ENCODE measurements at regions not wholly inside any gene's neighbourhood (a gene's known extent, or its start where the extent isn't known, plus 50 kb on each side); places are given as distances from the start of the nearest gene placed in this dataset.
A peak's percentile ranks its signal among the peaks of the same experiment; 100 is the strongest.

GRCh38 chr1:63124666-63125191 lies 197.6 kb upstream of the FOXD3 start:
- TF ChIP-seq, protein P1, sequence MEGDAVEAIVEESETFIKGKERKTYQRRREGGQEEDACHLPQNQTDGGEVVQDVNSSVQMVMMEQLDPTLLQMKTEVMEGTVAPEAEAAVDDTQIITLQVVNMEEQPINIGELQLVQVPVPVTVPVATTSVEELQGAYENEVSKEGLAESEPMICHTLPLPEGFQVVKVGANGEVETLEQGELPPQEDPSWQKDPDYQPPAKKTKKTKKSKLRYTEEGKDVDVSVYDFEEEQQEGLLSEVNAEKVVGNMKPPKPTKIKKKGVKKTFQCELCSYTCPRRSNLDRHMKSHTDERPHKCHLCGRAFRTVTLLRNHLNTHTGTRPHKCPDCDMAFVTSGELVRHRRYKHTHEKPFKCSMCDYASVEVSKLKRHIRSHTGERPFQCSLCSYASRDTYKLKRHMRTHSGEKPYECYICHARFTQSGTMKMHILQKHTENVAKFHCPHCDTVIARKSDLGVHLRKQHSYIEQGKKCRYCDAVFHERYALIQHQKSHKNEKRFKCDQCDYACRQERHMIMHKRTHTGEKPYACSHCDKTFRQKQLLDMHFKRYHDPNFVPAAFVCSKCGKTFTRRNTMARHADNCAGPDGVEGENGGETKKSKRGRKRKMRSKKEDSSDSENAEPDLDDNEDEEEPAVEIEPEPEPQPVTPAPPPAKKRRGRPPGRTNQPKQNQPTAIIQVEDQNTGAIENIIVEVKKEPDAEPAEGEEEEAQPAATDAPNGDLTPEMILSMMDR (IDR thresholded peaks at IDR 0.05; ENCODE audit: low read depth, low read length): no peak
- DNase-seq (ENCODE audit: low read depth in 1 of 2, low spot score in 1 of 2): peak in 1 of 2 donors; percentile 91

DNA sequence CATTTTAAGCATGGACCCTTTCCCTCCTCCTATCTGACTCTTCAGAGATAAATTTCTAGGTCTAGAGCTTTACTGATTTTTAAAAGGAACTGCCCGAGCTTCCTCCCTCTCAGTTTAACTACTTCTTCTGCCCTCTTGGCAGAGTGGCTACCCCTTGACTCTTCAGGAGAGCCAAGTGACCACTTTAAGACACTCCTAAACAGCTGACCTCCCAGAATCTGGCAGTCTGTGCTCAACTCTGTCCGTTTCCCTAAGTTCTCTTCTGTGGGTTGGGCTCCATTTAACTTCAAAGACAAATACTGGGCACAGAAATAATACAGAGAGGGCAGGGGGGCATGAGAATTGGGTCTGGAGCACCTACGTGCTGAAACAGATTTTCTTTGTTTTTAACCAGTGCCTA lies 196.3 kb upstream of the FOXD3 start:
- no peak overlapping the region for H3K27ac ChIP-seq
- H3K4me1 ChIP-seq (ENCODE audit: low read depth): peaks cover 5% of the 10 kb centered on the region
- H3K9me3 ChIP-seq (ENCODE audit: low read depth): no peaks in the 10 kb centered on the region
- TF ChIP-seq, protein P1 (IDR thresholded peaks at IDR 0.05; ENCODE audit: low read depth, low read length): no peak
- H3K27me3 ChIP-seq: no peaks in the 10 kb centered on the region
- peak in 1 of 2 donors; percentile 17 for DNase-seq (ENCODE audit: low read depth in 1 of 2, low spot score in 1 of 2)
- H3K4me3 ChIP-seq: no peak overlapping the region
- H3K36me3 ChIP-seq: no peaks in the 10 kb centered on the region

More at GRCh38 chr1:63124666-63125191, 197.6 kb upstream of the FOXD3 start:
- Histone ChIP-seq H3K4me3 (no peak overlapping the region), H3K36me3 (no peaks in the 10 kb centered on the region), H3K9me3 (ENCODE audit: low read depth) (no peaks in the 10 kb centered on the region), H3K27ac (no peak overlapping the region), H3K27me3 (no peaks in the 10 kb centered on the region), H3K4me1 (ENCODE audit: low read depth) (peaks cover 5% of the 10 kb centered on the region)

GRCh38 chr1:63127376-63127775 lies 195.0 kb upstream of the FOXD3 start:
- no peaks in the 10 kb centered on the region for H3K4me1 ChIP-seq (ENCODE audit: low read depth)
- H3K4me3 ChIP-seq: no peak overlapping the region
- no peaks in the 10 kb centered on the region for H3K27me3 ChIP-seq
- H3K36me3 ChIP-seq: no peaks in the 10 kb centered on the region
- TF ChIP-seq, protein P1 (IDR thresholded peaks at IDR 0.05; ENCODE audit: low read depth, low read length): no peak
- H3K27ac ChIP-seq: no peak overlapping the region
- DNase-seq (ENCODE audit: low read depth in 1 of 2, low spot score in 1 of 2): no peak
- no peaks in the 10 kb centered on the region for H3K9me3 ChIP-seq (ENCODE audit: low read depth)

GRCh38 chr1:63128556-63128955 lies 193.8 kb upstream of the FOXD3 start:
- Histone ChIP-seq H3K4me1 (ENCODE audit: low read depth) (no peaks in the 10 kb centered on the region), H3K27me3 (no peaks in the 10 kb centered on the region), H3K9me3 (ENCODE audit: low read depth) (no peaks in the 10 kb centered on the region), H3K27ac (no peak overlapping the region), H3K4me3 (no peak overlapping the region), H3K36me3 (no peaks in the 10 kb centered on the region)
- TF ChIP-seq, protein P1 (IDR thresholded peaks at IDR 0.05; ENCODE audit: low read depth, low read length): no peak
- DNase-seq (ENCODE audit: low read depth in 1 of 2, low spot score in 1 of 2): no peak

- Histone ChIP-seq H3K27ac (no peak overlapping the region), H3K9me3 (ENCODE audit: low read depth) (no peaks in the 10 kb centered on the region), H3K4me3 (no peak overlapping the region), H3K27me3 (peaks cover 3% of the 10 kb centered on the region), H3K36me3 (no peaks in the 10 kb centered on the region), H3K4me1 (ENCODE audit: low read depth) (no peaks in the 10 kb centered on the region)
- no peak for DNase-seq (ENCODE audit: low read depth in 1 of 2, low spot score in 1 of 2)
- TF ChIP-seq, protein P1 (IDR thresholded peaks at IDR 0.05; ENCODE audit: low read depth, low read length): no peak
Observed at GRCh38 chr1:63129184-63129583, 193.2 kb upstream of the FOXD3 start.

Data from cardiac muscle cell (in vitro differentiated cells and primary cell).